ENCODE measurements at regions not wholly inside any gene's neighbourhood (a gene's known extent, or its start where the extent isn't known, plus 50 kb on each side); places are given as distances from the start of the nearest gene placed in this dataset.

GRCh38 chr15:72888211-72888610 is 104.7 kb upstream of the ADPGK start:
- DNase-seq (ENCODE audit: low spot score in 2 of 2), result no peak
- H3K27me3 ChIP-seq, result no peaks in the 10 kb centered on the region
- no peaks in the 10 kb centered on the region for H3K4me1 ChIP-seq
- no peak overlapping the region for H3K4me3 ChIP-seq
- no peak for TF ChIP-seq CTCF (IDR thresholded peaks at IDR 0.05)
- H3K9me3 ChIP-seq, result no peaks in the 10 kb centered on the region
- no peaks in the 10 kb centered on the region for H3K36me3 ChIP-seq
- intact Hi-C loops (cut with DNase I), result no loop called here
- no peak overlapping the region for H3K27ac ChIP-seq

GRCh38 chr15:72887376-72887775 is 103.8 kb upstream of the ADPGK start:
- no peak for DNase-seq (ENCODE audit: low spot score in 2 of 2)
- Histone ChIP-seq H3K27me3 (no peaks in the 10 kb centered on the region), H3K36me3 (no peaks in the 10 kb centered on the region), H3K27ac (no peak overlapping the region), H3K4me1 (no peaks in the 10 kb centered on the region), H3K4me3 (no peak overlapping the region), H3K9me3 (no peaks in the 10 kb centered on the region)
- intact Hi-C loops (cut with DNase I), result no loop called here
- no peak for TF ChIP-seq CTCF (IDR thresholded peaks at IDR 0.05)

GRCh38 chr15:72884311-72884710 is 100.8 kb upstream of the ADPGK start:
- intact Hi-C loops (cut with DNase I), result loop anchor here (5.0 kb wide), 1 partner anchor 37 kb away; no protein-coding TSS in a partner anchor
- H3K27me3 ChIP-seq, result no peaks in the 10 kb centered on the region
- DNase-seq (ENCODE audit: low spot score in 2 of 2), result no peak
- TF ChIP-seq CTCF (IDR thresholded peaks at IDR 0.05), result no peak
- no peak overlapping the region for H3K4me3 ChIP-seq
- H3K4me1 ChIP-seq, result no peaks in the 10 kb centered on the region
- H3K9me3 ChIP-seq, result no peaks in the 10 kb centered on the region
- no peaks in the 10 kb centered on the region for H3K36me3 ChIP-seq
- no peak overlapping the region for H3K27ac ChIP-seq

- Histone ChIP-seq H3K4me1 (peaks cover 0 to 10% of the 10 kb centered on the region in 2 donors), H3K4me3 (no peak overlapping the region), H3K27me3 (no peaks in the 10 kb centered on the region), H3K27ac (no peak overlapping the region), H3K36me3 (no peaks in the 10 kb centered on the region), H3K9me3 (no peaks in the 10 kb centered on the region)
- no peak for DNase-seq (ENCODE audit: low spot score in 2 of 2)
- no peak for TF ChIP-seq CTCF (IDR thresholded peaks at IDR 0.05)
- intact Hi-C loops (cut with DNase I), result no loop called here
Observed at GRCh38 chr15:72873379-72874233, 90.0 kb upstream of the ADPGK start.

GRCh38 chr15:72872066-72872845 is 88.7 kb upstream of the ADPGK start:
- no peaks in the 10 kb centered on the region for H3K9me3 ChIP-seq
- no peak overlapping the region for H3K4me3 ChIP-seq
- intact Hi-C loops (cut with DNase I), result no loop called here
- no peak for TF ChIP-seq CTCF (IDR thresholded peaks at IDR 0.05)
- H3K36me3 ChIP-seq, result no peaks in the 10 kb centered on the region
- DNase-seq (ENCODE audit: low spot score in 2 of 2), result no peak
- no peaks in the 10 kb centered on the region for H3K27me3 ChIP-seq
- H3K4me1 ChIP-seq, result peaks cover 0 to 10% of the 10 kb centered on the region in 2 donors
- no peak overlapping the region for H3K27ac ChIP-seq

All from ascending aorta (tissue), 2 donors.